Hepatocyte (in vitro differentiated cells): ENCODE measurements at regions not wholly inside any gene's neighbourhood (a gene's known extent, or its start where the extent isn't known, plus 50 kb on each side); places are given as distances from the start of the nearest gene placed in this dataset.
"Not testable (repeated sequence)": the region's sequence is repeated elsewhere in the genome, so short reads cannot be mapped to it uniquely, and the experiment has no call there.

ENCODE experiments used
- DNase-seq: peaks from one replicate; pipeline ENCODE4 v3.0.0-alpha.2; 2016; ENCODE audit warnings: low spot score
- H2AFZ ChIP-seq: fragments of 200-600 bp; sonication (generic); 2 replicates; pipeline ENCODE4 v1.6.0; 2016; ENCODE audit warnings: antibody characterized with exemption, mild to moderate bottlenecking
- H3K27ac ChIP-seq: fragments of 200-600 bp; sonication (generic); 2 replicates; pipeline ENCODE4 v1.5.1; 2016; ENCODE audit warnings: mild to moderate bottlenecking
- H3K27me3 ChIP-seq: fragments of 200-600 bp; sonication (generic); 2 replicates; pipeline ENCODE4 v1.6.1; 2016
- H3K36me3 ChIP-seq: fragments of 200-600 bp; sonication (generic); replicated peaks from 2 replicates; pipeline ENCODE4 v1.5.1; 2016; ENCODE audit warnings: low read depth; ENCODE audit not compliant: insufficient read depth
- H3K4me1 ChIP-seq: fragments of 200-600 bp; sonication (generic); 2 replicates; pipeline ENCODE4 v1.5.1; 2016; ENCODE audit warnings: mild to moderate bottlenecking, moderate library complexity; ENCODE audit not compliant: insufficient read depth
- H3K4me2 ChIP-seq: fragments of 200-600 bp; sonication (generic); 2 replicates; pipeline ENCODE4 v1.6.0; 2016
- H3K4me3 ChIP-seq: fragments of 200-600 bp; sonication (generic); 2 replicates; pipeline ENCODE4 v1.5.1; 2016; ENCODE audit warnings: mild to moderate bottlenecking
- H3K79me2 ChIP-seq: fragments of 200-600 bp; sonication (generic); 2 replicates; pipeline ENCODE4 v1.6.0; 2017; ENCODE audit warnings: mild to moderate bottlenecking
- H3K9me2 ChIP-seq: fragments of 200-600 bp; sonication (generic); replicated peaks from 2 replicates; pipeline ENCODE4 v1.6.0; 2017; ENCODE audit warnings: mild to moderate bottlenecking; ENCODE audit not compliant: insufficient read depth
- H3K9me3 ChIP-seq: fragments of 200-600 bp; sonication (generic); 2 replicates; pipeline ENCODE4 v1.5.1; 2016; ENCODE audit warnings: low read depth, mild to moderate bottlenecking
- H4K20me1 ChIP-seq: fragments of 200-600 bp; sonication (generic); 2 replicates; pipeline ENCODE4 v1.6.0; 2016; ENCODE audit warnings: mild to moderate bottlenecking; ENCODE audit not compliant: insufficient read depth, poor library complexity, severe bottlenecking
- WGBS: methylation state at CpG from one replicate; pipeline ENCODE4 v1.1.6; 2016; ENCODE audit warnings: low lambda C conversion rate; ENCODE audit errors: missing lambda C conversion rate; 5-methylcytosine and 5-hydroxymethylcytosine counted together

- DNase-seq, H3K4me1 ChIP-seq, H3K27me3 ChIP-seq, H3K9me2 ChIP-seq, H3K9me3 ChIP-seq, H3K4me2 ChIP-seq, H4K20me1 ChIP-seq, H2AFZ ChIP-seq, H3K4me3 ChIP-seq, H3K79me2 ChIP-seq, H3K27ac ChIP-seq, H3K36me3 ChIP-seq: not testable (repeated sequence)
- WGBS = 75% methylated on average over 20 of the region's 31 CpGs
Measured at GRCh38 chr9:41280299-41281238, 91.5 kb upstream of the ZNG1F start.

- not testable (repeated sequence) for H2AFZ ChIP-seq, H3K9me2 ChIP-seq, DNase-seq, H3K27me3 ChIP-seq, H3K4me1 ChIP-seq, H4K20me1 ChIP-seq, H3K27ac ChIP-seq, H3K4me3 ChIP-seq, H3K9me3 ChIP-seq, H3K79me2 ChIP-seq, H3K36me3 ChIP-seq, H3K4me2 ChIP-seq
- WGBS = 82% methylated on average over 11 of the region's 13 CpGs
Measured at GRCh38 chr9:41279437-41279836, 90.3 kb upstream of the ZNG1F start.

GRCh38 chr9:41279033-41279432 lies 89.9 kb upstream of the ZNG1F start:
- H3K4me2 ChIP-seq, H3K79me2 ChIP-seq, H3K9me3 ChIP-seq, H3K36me3 ChIP-seq, H3K27ac ChIP-seq, H2AFZ ChIP-seq, H3K9me2 ChIP-seq, H3K4me1 ChIP-seq, H3K27me3 ChIP-seq, DNase-seq, H4K20me1 ChIP-seq, H3K4me3 ChIP-seq: not testable (repeated sequence)
- 100% methylated on average over 2 of the region's 6 CpGs for WGBS

GRCh38 chr9:41273549-41274267 lies 84.6 kb upstream of the ZNG1F start:
- H3K27me3 ChIP-seq, H4K20me1 ChIP-seq, H3K79me2 ChIP-seq, H3K27ac ChIP-seq, H3K4me1 ChIP-seq, H3K36me3 ChIP-seq, H3K9me2 ChIP-seq, H3K9me3 ChIP-seq: not testable (repeated sequence)
- Histone ChIP-seq H3K4me3 (peak overlapping the region; percentile 19), H3K4me2 (peak overlapping the region; percentile 80), H2AFZ (peak overlapping the region; percentile 76)
- DNase-seq = peak; percentile 84
- WGBS = 18% methylated on average over 48 of the region's 59 CpGs

GRCh38 chr9:41272879-41273548 lies 83.9 kb upstream of the ZNG1F start:
- H3K4me2 ChIP-seq = peak overlapping the region; percentile 90
- not testable (repeated sequence) for H3K27ac ChIP-seq
- H3K4me3 ChIP-seq = peak overlapping the region; percentile 75

DNA sequence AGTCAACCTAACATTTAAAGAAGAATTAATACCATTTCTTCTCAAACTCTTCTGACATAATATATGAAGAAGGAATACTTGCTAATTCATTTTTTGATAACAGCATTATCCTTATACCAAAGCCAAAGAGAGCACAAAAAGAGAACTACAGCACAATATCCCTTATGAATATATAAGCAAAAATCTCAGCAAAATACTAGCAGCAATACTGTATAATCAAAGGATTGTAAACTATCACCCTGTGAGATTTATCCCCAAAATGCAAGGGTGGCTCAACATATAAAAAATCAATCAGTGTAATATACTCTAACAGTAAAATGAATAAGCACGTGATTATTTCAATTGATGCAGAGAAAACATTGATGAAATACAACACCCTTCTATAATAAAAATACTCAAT lies 81.9 kb upstream of the ZNG1F start:
- H3K27me3 ChIP-seq, DNase-seq, H3K79me2 ChIP-seq, H4K20me1 ChIP-seq, H3K36me3 ChIP-seq, H3K4me3 ChIP-seq, H3K9me2 ChIP-seq, H3K4me2 ChIP-seq, H3K9me3 ChIP-seq, H2AFZ ChIP-seq, H3K27ac ChIP-seq, H3K4me1 ChIP-seq: not testable (repeated sequence)
- WGBS = 69% methylated on average over 1 of the region's 1 CpG

More at GRCh38 chr9:41272879-41273548, 83.9 kb upstream of the ZNG1F start:
- not testable (repeated sequence) for H3K79me2 ChIP-seq, DNase-seq, H3K4me1 ChIP-seq, H3K9me3 ChIP-seq, H4K20me1 ChIP-seq, H3K9me2 ChIP-seq, H3K27me3 ChIP-seq, H3K36me3 ChIP-seq
- WGBS = 22% methylated on average over 47 of the region's 49 CpGs
- H2AFZ ChIP-seq = peak overlapping the region; percentile 93

GRCh38 chr9:41269471-41269870 lies 80.4 kb upstream of the ZNG1F start:
- H3K4me2 ChIP-seq, H3K79me2 ChIP-seq, H3K27ac ChIP-seq, H3K9me2 ChIP-seq, H3K36me3 ChIP-seq, H3K4me1 ChIP-seq, H3K9me3 ChIP-seq, H4K20me1 ChIP-seq, H3K4me3 ChIP-seq, H2AFZ ChIP-seq, H3K27me3 ChIP-seq: not testable (repeated sequence)
- peak; percentile 3 for DNase-seq
- 77% methylated on average over 7 of the region's 14 CpGs for WGBS

- 90% methylated on average over 2 of the region's 18 CpGs for WGBS
- H3K9me3 ChIP-seq, H2AFZ ChIP-seq, H3K9me2 ChIP-seq, H3K4me2 ChIP-seq, H3K27me3 ChIP-seq, H4K20me1 ChIP-seq, H3K27ac ChIP-seq, H3K4me1 ChIP-seq, H3K36me3 ChIP-seq, H3K79me2 ChIP-seq, H3K4me3 ChIP-seq: not testable (repeated sequence)
- peak; percentile 1 for DNase-seq
Measured at GRCh38 chr9:41269054-41269453, 79.9 kb upstream of the ZNG1F start.
